SK-N-SH (cell line): ENCODE measurements at regions not wholly inside any gene's neighbourhood (a gene's known extent, or its start where the extent isn't known, plus 50 kb on each side); places are given as distances from the start of the nearest gene placed in this dataset.

Source experiments
- CTCF ChIA-PET: fragments of 300-600, 350-600 bp; formaldehyde crosslinking; extraction: SDS; loops from one replicate; lab custom pipeline; 2021; lab: Yijun Ruan, JAX
- POLR2A ChIA-PET: fragments of 350-600 bp; sonication (Branson Sonifier 250); formaldehyde crosslinking; extraction: SDS; loops from one replicate; lab custom pipeline; 2020; ENCODE audit warnings: antibody characterized with exemption, inconsistent platforms; lab: Yijun Ruan, JAX
- DNase-seq: peaks from one replicate; pipeline ENCODE4 v3.0.0; 2012
- H2AFZ ChIP-seq: fragments of 200-600 bp; sonication (generic); 2 replicates; pipeline ENCODE4 v1.8.1; 2016; ENCODE audit warnings: antibody characterized with exemption, mild to moderate bottlenecking, low read depth
- H3F3A ChIP-seq: fragments of 200-600 bp; sonication (generic); replicated peaks from 2 replicates; pipeline ENCODE3; 2016; ENCODE audit warnings: antibody characterized with exemption, mild to moderate bottlenecking; ENCODE audit not compliant: insufficient read depth
- H3K27ac ChIP-seq, 2 experiments: fragments of 200-500 bp in 1 of 2; fragments of 200-600 bp in 1 of 2; sonication (Bioruptor generic) in 1 of 2; sonication (generic), shearing (Covaris generic) in 1 of 2; 2 replicates each; pipeline versions ENCODE4 v1.5.1 to v1.6.1; 2014 to 2016; ENCODE audit warnings: low read depth in 2 of 2, inconsistent platforms in 1 of 2, low read length in 1 of 2, mild to moderate bottlenecking in 1 of 2, mixed read lengths in 1 of 2
- H3K27me3 ChIP-seq: fragments of 200-600 bp; sonication (generic), shearing (Covaris generic); 2 replicates; pipeline ENCODE4 v1.6.1; 2016; ENCODE audit warnings: mixed run types; ENCODE audit not compliant: insufficient read depth
- H3K36me3 ChIP-seq, 2 experiments: fragments of 200-500 bp in 1 of 2; fragments of 200-600 bp in 1 of 2; sonication (Bioruptor generic) in 1 of 2; sonication (generic) in 1 of 2; replicated peaks in 1 of 2; 2 replicates each; pipeline versions ENCODE3 to v1.5.1; 2014 to 2016; ENCODE audit warnings: low read length in 1 of 2, mild to moderate bottlenecking in 1 of 2; ENCODE audit not compliant: insufficient read depth in 2 of 2, control insufficient read depth in 1 of 2
- H3K4me1 ChIP-seq, 2 experiments: fragments of 200-500 bp in 1 of 2; fragments of 200-600 bp in 1 of 2; sonication (Bioruptor generic) in 1 of 2; sonication (generic), shearing (Covaris generic) in 1 of 2; 2 replicates each; pipeline versions ENCODE4 v1.5.1 to v1.6.1; 2014 to 2016; ENCODE audit warnings: low read depth in 1 of 2, low read length in 1 of 2, mixed run types in 1 of 2; ENCODE audit not compliant: insufficient read depth in 2 of 2, control insufficient read depth in 1 of 2
- H3K4me2 ChIP-seq: fragments of 200-600 bp; sonication (generic), shearing (Covaris generic); 2 replicates; pipeline ENCODE4 v1.6.1; 2017; ENCODE audit warnings: mixed run types
- H3K4me3 ChIP-seq, 2 experiments: fragments of 200-500 bp in 1 of 2; fragments of 200-600 bp in 1 of 2; sonication (Bioruptor generic) in 1 of 2; sonication (generic), shearing (Covaris generic) in 1 of 2; 2 replicates each; pipeline versions ENCODE4 v1.5.1 to v1.8.1; 2014 to 2016; ENCODE audit warnings: low read depth in 2 of 2, inconsistent platforms in 1 of 2, low read length in 1 of 2, mild to moderate bottlenecking in 1 of 2, mixed read lengths in 1 of 2, moderate library complexity in 1 of 2
- H3K79me2 ChIP-seq: fragments of 200-600 bp; sonication (generic); 2 replicates; pipeline ENCODE4 v1.8.1; 2017; ENCODE audit warnings: mild to moderate bottlenecking; ENCODE audit not compliant: insufficient read depth
- H3K9ac ChIP-seq: fragments of 200-600 bp; sonication (generic); 2 replicates; pipeline ENCODE4 v1.6.1; 2017; ENCODE audit warnings: mixed run types
- H3K9me2 ChIP-seq: fragments of 200-600 bp; sonication (generic); 2 replicates; pipeline ENCODE4 v1.6.1; 2017; ENCODE audit warnings: mixed run types
- H3K9me3 ChIP-seq: fragments of 200-600 bp; sonication (generic); 2 replicates; pipeline ENCODE4 v1.6.1; 2017; ENCODE audit warnings: mixed run types, mild to moderate bottlenecking, moderate library complexity
- H4K20me1 ChIP-seq: fragments of 200-600 bp; sonication (generic); 2 replicates; pipeline ENCODE4 v1.6.1; 2017; ENCODE audit warnings: mild to moderate bottlenecking, mixed run types; ENCODE audit not compliant: insufficient read depth
- ELF1 ChIP-seq: IDR thresholded peaks from 2 replicates; pipeline ENCODE4 v1.4.0; 2012
- FOXM1 ChIP-seq: IDR thresholded peaks from 2 replicates; pipeline ENCODE4 v1.4.0; 2012; ENCODE audit warnings: low read depth, mild to moderate bottlenecking
- GABPA ChIP-seq: IDR thresholded peaks from 2 replicates; pipeline ENCODE4 v1.4.0; 2012; ENCODE audit warnings: low read depth, mild to moderate bottlenecking
- GATA2 ChIP-seq: sonication (generic); formaldehyde crosslinking; IDR thresholded peaks from 2 replicates; pipeline ENCODE4 v1.5.0; 2020; ENCODE audit warnings: mild to moderate bottlenecking, missing genetic modification reagents
- MXI1 ChIP-seq: IDR thresholded peaks from 2 replicates; pipeline ENCODE4 v1.6.1; 2012; ENCODE audit warnings: mild to moderate bottlenecking, low read depth, low read length, improper control_type of control experiment
- NFIC ChIP-seq: IDR thresholded peaks from 2 replicates; pipeline ENCODE4 v1.4.0; 2012; ENCODE audit warnings: borderline replicate concordance
- POLR2AphosphoS5 ChIP-seq: IDR thresholded peaks from 2 replicates; pipeline ENCODE4 v1.6.1; 2012; ENCODE audit warnings: low read depth, low read length
- RAD21 ChIP-seq: IDR thresholded peaks from 2 replicates; pipeline ENCODE4 v1.6.1; 2012; ENCODE audit warnings: mild to moderate bottlenecking, low read length
- RFX5 ChIP-seq: IDR thresholded peaks from 2 replicates; pipeline ENCODE4 v1.6.1; 2012; ENCODE audit warnings: mild to moderate bottlenecking, improper control_type of control experiment, low read length
- RXRA ChIP-seq: IDR thresholded peaks from 2 replicates; pipeline ENCODE4 v1.4.0; 2012; ENCODE audit warnings: low read depth, mild to moderate bottlenecking, borderline replicate concordance
- SIN3A ChIP-seq: IDR thresholded peaks from 2 replicates; pipeline ENCODE4 v1.6.1; 2012; ENCODE audit warnings: low read depth, mild to moderate bottlenecking, low read length, moderate library complexity, borderline replicate concordance
- SMC3 ChIP-seq: IDR thresholded peaks from 2 replicates; pipeline ENCODE4 v1.6.1; 2012; ENCODE audit warnings: low read depth, low read length, improper control_type of control experiment
- TAF1 ChIP-seq: IDR thresholded peaks from 2 replicates; pipeline ENCODE4 v1.6.1; 2012; ENCODE audit warnings: low read depth, mild to moderate bottlenecking, low read length, moderate library complexity, borderline replicate concordance
- TEAD4 ChIP-seq: IDR thresholded peaks from 2 replicates; pipeline ENCODE4 v1.4.0; 2012; ENCODE audit warnings: mild to moderate bottlenecking, borderline replicate concordance; ENCODE audit not compliant: insufficient read depth
- YY1 ChIP-seq: IDR thresholded peaks from 2 replicates; pipeline ENCODE4 v1.4.0; 2012; ENCODE audit warnings: low read depth, mild to moderate bottlenecking
- WGBS: methylation state at CpG from one replicate; pipeline ENCODE4 v1.1.6; 2017; ENCODE audit warnings: low lambda C conversion rate; 5-methylcytosine and 5-hydroxymethylcytosine counted together
- TF ChIP-seq, protein P1 (sequence below): fragments of 150-350 bp; IDR thresholded peaks from 2 replicates; pipeline ENCODE4 v1.6.1; 2017; ENCODE audit warnings: antibody characterized with exemption, low read length, low read depth, borderline replicate concordance
- TF ChIP-seq, protein P2 (sequence below): fragments of 150-350 bp; IDR thresholded peaks from 2 replicates; pipeline ENCODE4 v1.6.1; 2016; ENCODE audit warnings: mild to moderate bottlenecking, low read depth, low read length
- TF ChIP-seq, protein P3 (sequence below): IDR thresholded peaks from 2 replicates; pipeline ENCODE4 v1.4.0; 2012; ENCODE audit warnings: low read depth, borderline replicate concordance
- TF ChIP-seq, protein P4 (sequence below): IDR thresholded peaks from 2 replicates; pipeline ENCODE4; 2012

DNA sequence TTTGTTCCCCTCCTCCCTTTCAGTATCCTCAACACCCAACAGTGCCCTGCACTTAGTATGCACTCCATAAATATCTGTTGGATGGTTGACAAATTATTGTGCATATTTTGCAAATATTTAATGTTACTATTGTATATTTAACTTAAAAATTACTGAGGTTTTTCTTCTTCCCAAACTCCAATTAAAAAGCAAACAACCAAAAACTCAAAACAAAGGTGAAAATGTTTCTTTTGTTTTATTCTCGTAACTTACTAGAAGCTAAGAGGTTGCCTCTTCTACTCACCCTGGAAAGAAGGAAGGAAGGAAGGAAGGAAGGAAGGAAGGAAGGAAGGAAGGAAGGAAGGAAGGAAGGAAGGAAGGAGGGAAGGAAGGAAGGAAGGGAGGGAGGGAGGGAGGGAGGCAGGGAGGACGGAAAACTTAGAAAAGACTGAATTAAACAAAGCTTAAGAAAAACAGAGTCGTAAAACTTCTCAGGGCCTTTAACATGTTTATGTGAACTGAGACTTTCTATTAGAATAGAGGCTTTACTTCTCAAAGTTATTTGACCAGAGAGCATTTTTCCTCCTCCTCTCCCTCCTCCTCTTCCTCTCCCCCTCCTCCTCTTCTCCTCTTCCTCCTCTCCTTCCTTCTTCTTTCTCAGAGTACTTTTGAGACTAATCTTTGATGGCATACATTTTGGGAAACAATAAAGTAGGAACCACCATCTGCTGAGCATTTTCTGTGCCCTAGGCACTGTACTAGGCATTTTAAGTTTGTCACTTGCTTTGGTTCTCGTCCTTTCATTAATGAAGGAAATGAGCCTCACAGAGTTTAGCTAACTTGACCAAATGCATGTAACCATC is 396.6 kb upstream of the WWC1 start:
- CTCF ChIA-PET: interaction anchor here (0.6 to 1.2 kb wide), 2 partner anchors 134 to 150 kb away, joined by 3 to 4 read pairs; no protein-coding TSS in a partner anchor
- Histone ChIP-seq H3K9me2 (no peaks in the 10 kb centered on the region), H3K4me2 (no peak overlapping the region), H3K9ac (no peak overlapping the region), H3K27me3 (no peaks in the 10 kb centered on the region), H3K27ac (no peak overlapping the region), H2AFZ (no peak overlapping the region), H3K79me2 (no peaks in the 10 kb centered on the region), H3F3A (no peaks in the 10 kb centered on the region), H3K9me3 (no peaks in the 10 kb centered on the region), H4K20me1 (no peaks in the 10 kb centered on the region), H3K4me3 (no peak overlapping the region), H3K36me3 (no peaks in the 10 kb centered on the region), H3K4me1 (peaks cover 0 to 8% of the 10 kb centered on the region in 2 experiments; a peak in 2 of 4 replicates)
- no peak for DNase-seq
- TF ChIP-seq TAF1 (no peak), SMC3 (no peak), NFIC (no peak), RFX5 (no peak), YY1 (no peak), RXRA (no peak), POLR2AphosphoS5 (no peak), RAD21 (no peak), GATA2 (CRISPR knock-in tag) (no peak), SIN3A (no peak), FOXM1 (no peak), MXI1 (no peak), GABPA (no peak), TEAD4 (no peak), ELF1 (no peak)
- TF ChIP-seq, protein P1, sequence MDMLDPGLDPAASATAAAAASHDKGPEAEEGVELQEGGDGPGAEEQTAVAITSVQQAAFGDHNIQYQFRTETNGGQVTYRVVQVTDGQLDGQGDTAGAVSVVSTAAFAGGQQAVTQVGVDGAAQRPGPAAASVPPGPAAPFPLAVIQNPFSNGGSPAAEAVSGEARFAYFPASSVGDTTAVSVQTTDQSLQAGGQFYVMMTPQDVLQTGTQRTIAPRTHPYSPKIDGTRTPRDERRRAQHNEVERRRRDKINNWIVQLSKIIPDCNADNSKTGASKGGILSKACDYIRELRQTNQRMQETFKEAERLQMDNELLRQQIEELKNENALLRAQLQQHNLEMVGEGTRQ: no peak
- TF ChIP-seq, protein P2, sequence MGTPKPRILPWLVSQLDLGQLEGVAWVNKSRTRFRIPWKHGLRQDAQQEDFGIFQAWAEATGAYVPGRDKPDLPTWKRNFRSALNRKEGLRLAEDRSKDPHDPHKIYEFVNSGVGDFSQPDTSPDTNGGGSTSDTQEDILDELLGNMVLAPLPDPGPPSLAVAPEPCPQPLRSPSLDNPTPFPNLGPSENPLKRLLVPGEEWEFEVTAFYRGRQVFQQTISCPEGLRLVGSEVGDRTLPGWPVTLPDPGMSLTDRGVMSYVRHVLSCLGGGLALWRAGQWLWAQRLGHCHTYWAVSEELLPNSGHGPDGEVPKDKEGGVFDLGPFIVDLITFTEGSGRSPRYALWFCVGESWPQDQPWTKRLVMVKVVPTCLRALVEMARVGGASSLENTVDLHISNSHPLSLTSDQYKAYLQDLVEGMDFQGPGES: no peak
- TF ChIP-seq, protein P3, sequence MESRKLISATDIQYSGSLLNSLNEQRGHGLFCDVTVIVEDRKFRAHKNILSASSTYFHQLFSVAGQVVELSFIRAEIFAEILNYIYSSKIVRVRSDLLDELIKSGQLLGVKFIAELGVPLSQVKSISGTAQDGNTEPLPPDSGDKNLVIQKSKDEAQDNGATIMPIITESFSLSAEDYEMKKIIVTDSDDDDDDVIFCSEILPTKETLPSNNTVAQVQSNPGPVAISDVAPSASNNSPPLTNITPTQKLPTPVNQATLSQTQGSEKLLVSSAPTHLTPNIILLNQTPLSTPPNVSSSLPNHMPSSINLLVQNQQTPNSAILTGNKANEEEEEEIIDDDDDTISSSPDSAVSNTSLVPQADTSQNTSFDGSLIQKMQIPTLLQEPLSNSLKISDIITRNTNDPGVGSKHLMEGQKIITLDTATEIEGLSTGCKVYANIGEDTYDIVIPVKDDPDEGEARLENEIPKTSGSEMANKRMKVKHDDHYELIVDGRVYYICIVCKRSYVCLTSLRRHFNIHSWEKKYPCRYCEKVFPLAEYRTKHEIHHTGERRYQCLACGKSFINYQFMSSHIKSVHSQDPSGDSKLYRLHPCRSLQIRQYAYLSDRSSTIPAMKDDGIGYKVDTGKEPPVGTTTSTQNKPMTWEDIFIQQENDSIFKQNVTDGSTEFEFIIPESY: no peak
- TF ChIP-seq, protein P4, sequence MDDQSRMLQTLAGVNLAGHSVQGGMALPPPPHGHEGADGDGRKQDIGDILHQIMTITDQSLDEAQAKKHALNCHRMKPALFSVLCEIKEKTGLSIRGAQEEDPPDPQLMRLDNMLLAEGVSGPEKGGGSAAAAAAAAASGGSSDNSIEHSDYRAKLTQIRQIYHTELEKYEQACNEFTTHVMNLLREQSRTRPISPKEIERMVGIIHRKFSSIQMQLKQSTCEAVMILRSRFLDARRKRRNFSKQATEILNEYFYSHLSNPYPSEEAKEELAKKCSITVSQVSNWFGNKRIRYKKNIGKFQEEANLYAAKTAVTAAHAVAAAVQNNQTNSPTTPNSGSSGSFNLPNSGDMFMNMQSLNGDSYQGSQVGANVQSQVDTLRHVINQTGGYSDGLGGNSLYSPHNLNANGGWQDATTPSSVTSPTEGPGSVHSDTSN: no peak
- WGBS: 32% methylated on average over 4 of the region's 4 CpGs
- POLR2A ChIA-PET: no interaction called here
